Fibroblast of villous mesenchyme (primary cell): ENCODE measurements at regions not wholly inside any gene's neighbourhood (a gene's known extent, or its start where the extent isn't known, plus 50 kb on each side); places are given as distances from the start of the nearest gene placed in this dataset.

ENCODE experiments used
- DNase-seq: peaks from one replicate; pipeline ENCODE4 v3.0.0-alpha.2; 2010; ENCODE audit warnings: low read depth
- H3K4me3 ChIP-seq: 2 replicates; pipeline ENCODE4 v1.5.1; 2011; ENCODE audit warnings: low read depth, mild to moderate bottlenecking, low read length
- TF ChIP-seq, protein P1 (sequence below): IDR thresholded peaks from 2 replicates; pipeline ENCODE4 v1.5.1; 2012; ENCODE audit warnings: low read depth, mild to moderate bottlenecking, low read length; ENCODE audit not compliant: insufficient read depth

- H3K4me3 ChIP-seq = no peak overlapping the region
- TF ChIP-seq, protein P1, sequence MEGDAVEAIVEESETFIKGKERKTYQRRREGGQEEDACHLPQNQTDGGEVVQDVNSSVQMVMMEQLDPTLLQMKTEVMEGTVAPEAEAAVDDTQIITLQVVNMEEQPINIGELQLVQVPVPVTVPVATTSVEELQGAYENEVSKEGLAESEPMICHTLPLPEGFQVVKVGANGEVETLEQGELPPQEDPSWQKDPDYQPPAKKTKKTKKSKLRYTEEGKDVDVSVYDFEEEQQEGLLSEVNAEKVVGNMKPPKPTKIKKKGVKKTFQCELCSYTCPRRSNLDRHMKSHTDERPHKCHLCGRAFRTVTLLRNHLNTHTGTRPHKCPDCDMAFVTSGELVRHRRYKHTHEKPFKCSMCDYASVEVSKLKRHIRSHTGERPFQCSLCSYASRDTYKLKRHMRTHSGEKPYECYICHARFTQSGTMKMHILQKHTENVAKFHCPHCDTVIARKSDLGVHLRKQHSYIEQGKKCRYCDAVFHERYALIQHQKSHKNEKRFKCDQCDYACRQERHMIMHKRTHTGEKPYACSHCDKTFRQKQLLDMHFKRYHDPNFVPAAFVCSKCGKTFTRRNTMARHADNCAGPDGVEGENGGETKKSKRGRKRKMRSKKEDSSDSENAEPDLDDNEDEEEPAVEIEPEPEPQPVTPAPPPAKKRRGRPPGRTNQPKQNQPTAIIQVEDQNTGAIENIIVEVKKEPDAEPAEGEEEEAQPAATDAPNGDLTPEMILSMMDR = no peak
- no peak for DNase-seq
These were observed 471.7 kb downstream of the SH2D1A start for GRCh38 chrX:124818033-124818432.

DNA sequence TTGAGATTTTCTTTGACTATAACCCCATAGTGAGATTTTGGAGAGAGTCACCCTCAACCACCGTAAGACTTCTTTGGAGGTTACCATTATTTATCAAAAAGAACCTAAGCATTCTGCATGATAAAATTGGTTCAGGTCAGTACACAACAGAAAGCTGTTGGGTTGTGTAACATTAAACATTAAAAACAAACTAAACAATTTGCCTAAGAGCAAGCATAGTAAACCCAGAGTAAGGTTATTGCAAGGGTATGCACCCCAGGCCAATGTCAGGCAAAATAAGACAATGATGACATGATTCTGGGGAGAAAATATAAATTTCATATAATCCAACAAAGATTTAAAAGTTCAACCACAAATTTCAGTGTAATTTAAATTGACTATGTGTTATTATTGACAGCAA lies 472.4 kb downstream of the SH2D1A start:
- DNase-seq = no peak
- TF ChIP-seq, protein P1 = no peak
- no peak overlapping the region for H3K4me3 ChIP-seq

- DNase-seq = no peak
These were observed 474.4 kb downstream of the SH2D1A start for GRCh38 chrX:124820738-124821137.

GRCh38 chrX:124827258-124827845 lies 481.0 kb downstream of the SH2D1A start:
- no peak overlapping the region for H3K4me3 ChIP-seq
- TF ChIP-seq, protein P1 = no peak
- DNase-seq = no peak

More at GRCh38 chrX:124820738-124821137, 474.4 kb downstream of the SH2D1A start:
- TF ChIP-seq, protein P1 = no peak
- H3K4me3 ChIP-seq = no peak overlapping the region

DNA sequence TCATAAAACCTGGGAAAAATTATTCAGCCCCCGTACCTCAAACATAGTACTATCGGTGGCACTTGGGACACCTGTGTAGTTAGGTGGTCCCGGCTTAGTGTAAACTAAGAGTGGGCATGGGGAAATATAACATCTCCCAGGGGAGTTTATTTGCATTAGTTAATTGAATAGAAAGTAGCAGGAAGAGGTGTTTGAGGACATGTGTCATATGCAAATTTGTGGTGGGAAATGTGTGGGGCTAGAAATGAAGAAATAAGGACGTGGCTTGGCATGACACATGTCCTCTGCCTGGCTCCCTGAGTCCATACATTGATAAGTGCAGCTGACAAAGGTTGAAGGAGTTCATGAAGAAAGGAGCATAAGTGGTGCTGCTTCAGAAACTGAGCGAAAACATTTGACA lies 483.6 kb downstream of the SH2D1A start:
- no peak for DNase-seq
- no peak overlapping the region for H3K4me3 ChIP-seq
- TF ChIP-seq, protein P1 = no peak

DNA sequence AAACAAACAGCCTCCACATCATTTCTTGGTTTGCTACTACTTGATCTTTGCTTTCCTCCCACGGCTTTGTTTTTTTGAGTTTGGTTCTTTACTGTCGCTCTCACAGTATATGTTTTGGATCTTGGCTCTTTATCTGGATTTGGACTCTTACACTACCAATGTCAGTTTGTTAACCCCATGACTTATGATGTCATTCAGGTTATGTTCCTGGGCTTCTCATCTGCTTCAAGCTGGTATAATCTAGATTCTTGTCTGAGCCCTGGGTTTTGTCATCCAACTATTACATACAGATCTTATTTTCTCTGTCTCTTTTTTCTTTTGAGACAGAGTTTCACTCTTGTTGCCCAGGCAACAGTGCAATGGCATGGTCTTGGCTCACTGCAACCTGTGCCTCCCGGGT lies 482.9 kb upstream of the TEX13C start:
- DNase-seq = no peak
- TF ChIP-seq, protein P1 = no peak
- H3K4me3 ChIP-seq = no peak overlapping the region

- no peak for DNase-seq
- TF ChIP-seq, protein P1 = no peak
- no peak overlapping the region for H3K4me3 ChIP-seq
These were observed 477.5 kb upstream of the TEX13C start for GRCh38 chrX:124842205-124842604.
